ENCODE measurements at regions not wholly inside any gene's neighbourhood (a gene's known extent, or its start where the extent isn't known, plus 50 kb on each side); places are given as distances from the start of the nearest gene placed in this dataset.

DNA sequence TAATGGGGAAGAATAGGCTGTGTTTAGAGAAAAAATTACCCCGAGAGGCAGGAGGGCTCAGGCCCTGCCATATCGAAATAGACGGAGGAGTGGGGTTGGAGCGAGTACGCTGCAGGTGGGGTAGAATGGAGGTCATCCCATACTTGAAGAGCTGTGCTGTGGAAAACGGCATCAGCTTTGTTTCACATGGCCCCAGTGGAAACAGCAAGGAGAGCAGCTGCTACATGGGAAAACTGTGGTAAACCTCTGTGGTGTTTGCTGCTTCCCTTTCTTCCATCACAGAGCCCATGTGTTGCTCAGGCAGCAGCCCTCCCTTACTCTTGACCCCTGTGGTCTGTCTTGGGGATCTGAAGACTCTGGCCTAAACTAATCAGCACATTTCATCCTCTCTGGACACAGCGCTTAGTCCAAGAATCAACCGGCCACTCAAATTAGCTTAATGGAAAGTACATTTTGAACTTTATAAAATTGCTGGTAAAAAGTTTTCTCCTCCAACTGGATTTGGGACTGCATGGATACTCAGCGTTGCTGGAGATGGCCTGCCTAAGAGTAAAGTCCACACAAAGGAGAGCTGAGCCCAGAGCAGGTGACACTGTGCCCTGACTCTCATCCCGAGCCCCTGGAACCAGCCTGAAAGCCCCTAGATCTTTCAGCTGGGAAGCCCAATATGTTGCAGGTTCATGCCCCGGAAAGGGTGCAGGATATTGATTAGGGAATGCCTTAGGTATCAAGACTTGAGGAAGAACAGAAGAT is 127.1 kb upstream of the GADD45A start:
- in situ Hi-C loops (cut with HindIII; ENCODE audit: low sequenced_read_pairs), result no loop called here

DNA sequence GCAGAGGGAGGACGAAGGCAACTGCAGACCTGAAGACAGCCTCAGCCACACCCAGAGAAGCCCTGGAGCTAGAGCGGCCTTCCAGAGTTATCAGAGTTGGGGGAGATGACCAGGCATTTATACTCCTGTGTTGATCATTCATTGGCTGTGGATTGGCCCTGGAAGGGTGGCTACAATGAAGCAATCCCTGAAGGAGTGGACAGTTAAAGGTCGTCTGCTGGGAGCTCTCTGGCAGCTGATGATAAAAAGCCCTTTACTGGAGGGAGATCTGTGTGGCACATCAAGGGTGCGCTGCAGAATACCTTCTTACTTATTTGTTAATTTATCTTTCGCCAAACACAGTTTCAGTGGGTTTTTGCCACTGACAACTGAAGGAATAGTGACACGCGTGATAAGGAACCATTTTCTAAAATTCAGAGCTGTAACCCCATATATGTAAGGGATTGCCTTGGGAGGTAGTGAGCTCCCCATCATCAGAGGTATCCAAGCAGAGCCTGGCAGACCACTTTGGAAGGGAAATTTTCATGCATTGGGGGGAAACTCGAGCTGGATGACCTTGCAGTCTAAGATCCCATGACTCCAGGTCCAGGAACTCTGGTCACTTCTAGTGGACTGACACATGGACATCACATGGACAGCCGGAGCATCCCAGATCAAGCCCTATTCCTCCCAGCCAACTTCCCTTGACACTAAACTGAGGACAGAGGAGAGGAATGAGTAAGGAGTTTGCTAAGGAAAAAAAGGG is 126.4 kb upstream of the GADD45A start:
- in situ Hi-C loops (cut with HindIII; ENCODE audit: low sequenced_read_pairs), result no loop called here

DNA sequence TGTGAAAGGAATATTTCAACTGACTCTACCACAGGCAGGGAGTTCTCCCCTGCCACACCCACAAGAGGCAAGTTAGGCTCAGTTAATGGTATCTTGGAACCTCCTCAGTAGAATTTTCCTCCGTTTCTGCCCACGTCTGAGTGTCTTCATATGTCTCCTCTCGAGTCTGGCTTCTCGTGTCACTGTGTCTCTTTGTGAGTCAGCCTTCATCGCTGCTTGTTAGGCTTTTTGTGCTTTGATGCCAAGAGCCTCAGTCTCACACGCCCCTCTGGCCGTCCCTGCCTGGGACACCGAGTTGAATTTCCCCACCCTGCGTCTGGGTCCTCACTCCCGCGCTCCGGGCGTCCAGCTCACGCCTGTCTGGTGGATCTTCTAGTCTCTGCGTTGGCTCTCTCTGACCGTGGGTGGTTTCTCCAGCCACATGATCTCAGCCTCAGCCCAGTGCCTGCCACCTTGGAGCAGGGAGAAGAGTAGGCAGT is 125.7 kb upstream of the GADD45A start:
- in situ Hi-C loops (cut with HindIII; ENCODE audit: low sequenced_read_pairs), result no loop called here

DNA sequence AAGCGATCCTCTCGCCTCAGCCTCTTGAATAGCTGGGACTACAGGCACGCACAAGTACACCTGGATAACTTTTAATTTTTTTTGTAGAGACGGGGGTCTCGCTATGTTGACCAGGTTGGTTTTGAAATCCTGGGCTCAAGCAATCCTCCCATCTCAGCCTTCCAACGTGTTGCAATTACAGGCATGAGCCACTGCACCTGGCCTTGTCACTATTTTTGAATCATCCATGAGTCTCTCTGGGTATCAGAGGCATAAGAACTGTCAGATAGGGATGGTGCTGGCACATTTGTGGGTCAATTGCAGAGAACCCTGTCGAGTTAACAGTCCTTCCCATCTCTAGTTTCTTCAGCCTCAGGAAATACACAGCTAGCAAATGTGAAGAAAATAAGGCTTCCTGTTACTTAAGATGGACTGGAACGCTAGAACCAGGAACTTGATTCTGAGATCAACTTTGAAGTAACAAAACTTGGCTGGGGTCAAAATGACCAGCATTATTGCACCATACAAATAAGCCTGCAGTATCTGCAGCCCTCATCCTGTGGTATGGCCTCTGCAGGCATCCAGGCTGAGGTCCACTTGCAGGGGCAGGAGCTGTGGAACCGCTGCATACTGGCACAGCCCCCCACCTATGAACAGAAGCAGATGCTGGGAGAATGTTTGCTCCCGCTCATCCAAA is 124.3 kb upstream of the GADD45A start:
- in situ Hi-C loops (cut with HindIII; ENCODE audit: low sequenced_read_pairs), result no loop called here

DNA sequence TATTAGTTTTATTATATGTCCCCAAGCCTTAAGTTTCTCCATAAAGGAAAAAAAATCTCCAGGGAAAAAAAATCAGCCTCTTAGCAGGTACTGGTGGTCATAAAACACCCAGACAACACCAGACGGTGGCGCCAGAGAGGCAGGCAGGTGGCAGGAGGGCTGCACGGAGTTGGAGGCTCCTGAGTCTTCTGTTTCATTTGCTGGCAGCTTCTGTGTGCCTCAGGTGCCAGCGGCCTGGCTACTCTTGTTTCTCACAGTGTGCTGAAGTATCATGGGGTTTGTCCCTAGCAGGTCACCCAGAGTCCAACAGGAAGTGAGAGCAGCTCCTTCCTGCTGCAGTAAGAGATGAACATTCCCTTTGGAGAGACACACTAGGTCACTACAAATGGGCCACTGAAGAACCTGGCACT is 123.3 kb upstream of the GADD45A start:
- in situ Hi-C loops (cut with HindIII; ENCODE audit: low sequenced_read_pairs), result no loop called here

GRCh38 chr1:67563684-67564083 is 121.3 kb upstream of the GADD45A start:
- in situ Hi-C loops (cut with HindIII; ENCODE audit: low sequenced_read_pairs), result no loop called here

GRCh38 chr1:67564193-67564592 is 120.8 kb upstream of the GADD45A start:
- in situ Hi-C loops (cut with HindIII; ENCODE audit: low sequenced_read_pairs), result no loop called here

- in situ Hi-C loops (cut with HindIII; ENCODE audit: low sequenced_read_pairs), result no loop called here
These were observed 118.1 kb upstream of the GADD45A start for GRCh38 chr1:67566803-67567377.

DNA sequence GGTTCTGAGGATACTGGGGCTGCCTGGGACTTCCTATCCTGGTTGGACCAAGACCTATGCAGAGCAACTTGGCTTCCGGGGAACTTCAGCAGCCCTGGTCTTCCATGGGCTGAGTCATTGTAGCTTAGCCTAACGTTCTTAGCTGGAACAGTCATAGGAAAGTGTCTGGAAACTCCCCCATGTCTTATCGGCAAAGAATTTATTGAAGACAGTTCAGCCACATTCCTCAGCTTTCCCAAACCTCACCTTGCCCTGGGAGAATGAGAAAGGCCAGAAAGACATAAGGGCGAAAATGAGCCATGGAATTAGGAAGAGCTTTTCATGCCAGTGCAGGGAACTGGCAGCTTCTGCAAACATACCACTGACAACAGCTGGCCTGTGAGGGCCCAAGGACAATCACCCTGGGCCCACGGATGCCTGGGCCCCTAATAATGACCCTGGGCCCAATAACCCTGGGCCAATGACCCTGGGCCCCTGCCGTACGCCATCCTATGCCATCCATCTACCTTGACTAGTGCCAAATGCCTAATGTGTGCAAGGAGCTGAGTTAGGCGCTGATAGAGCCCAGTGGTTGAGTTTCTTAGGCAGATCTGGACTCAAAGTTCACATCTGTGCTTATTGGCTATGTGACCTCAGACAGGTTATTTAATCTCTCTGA is 114.4 kb upstream of the GADD45A start:
- in situ Hi-C loops (cut with HindIII; ENCODE audit: low sequenced_read_pairs), result no loop called here

DNA sequence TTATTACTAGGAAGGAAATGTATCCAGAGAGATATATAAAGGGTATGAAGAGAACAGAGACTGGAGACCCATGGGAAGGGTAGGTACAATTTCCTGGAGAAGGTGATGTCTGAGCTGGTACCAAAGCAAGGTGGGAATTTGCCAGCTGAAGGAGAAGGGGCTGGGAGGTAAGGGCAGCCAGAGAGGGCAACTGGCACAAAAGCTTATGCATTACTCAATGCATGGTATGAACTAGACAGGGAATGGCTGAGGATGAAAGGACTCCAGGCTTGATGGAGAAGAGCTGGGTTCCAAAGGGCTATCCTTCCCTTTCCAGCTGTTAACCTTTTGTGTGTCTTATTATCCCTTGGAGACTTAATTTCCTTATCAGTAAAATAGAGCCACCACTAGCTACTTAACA is 113.6 kb upstream of the GADD45A start:
- in situ Hi-C loops (cut with HindIII; ENCODE audit: low sequenced_read_pairs), result no loop called here

- in situ Hi-C loops (cut with HindIII; ENCODE audit: low sequenced_read_pairs), result no loop called here
These were observed 113.0 kb upstream of the GADD45A start for GRCh38 chr1:67571901-67572593.

DNA sequence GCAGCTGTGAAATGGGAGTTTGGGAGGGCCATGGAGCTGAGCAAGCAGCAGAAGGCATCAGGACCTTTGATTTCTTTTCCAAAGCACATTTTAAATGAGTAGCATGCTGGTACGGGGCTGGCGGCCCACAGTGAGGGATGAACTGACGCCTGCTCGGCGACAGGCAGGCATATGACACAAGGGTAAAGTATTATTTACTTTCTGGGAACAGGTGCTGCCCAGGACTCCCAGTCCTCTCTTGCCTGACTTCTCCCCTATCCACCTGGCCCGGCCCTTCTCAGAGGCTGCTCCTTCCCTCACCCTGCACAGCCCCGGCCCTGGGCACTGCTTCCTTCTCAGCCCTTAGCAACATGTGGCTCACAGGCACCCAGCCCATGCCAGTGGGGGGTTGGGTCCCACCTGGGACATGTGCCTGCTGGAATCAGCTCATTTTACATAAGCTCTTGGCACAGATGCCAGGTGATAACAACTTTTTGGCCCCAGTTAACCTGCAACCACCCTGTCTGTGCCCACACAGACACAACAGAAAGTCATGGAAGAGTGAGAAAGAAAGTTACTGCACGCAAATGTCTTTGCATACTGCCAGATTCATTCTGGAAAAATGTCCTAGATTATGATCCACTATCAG is 112.3 kb upstream of the GADD45A start:
- in situ Hi-C loops (cut with HindIII; ENCODE audit: low sequenced_read_pairs), result no loop called here

DNA sequence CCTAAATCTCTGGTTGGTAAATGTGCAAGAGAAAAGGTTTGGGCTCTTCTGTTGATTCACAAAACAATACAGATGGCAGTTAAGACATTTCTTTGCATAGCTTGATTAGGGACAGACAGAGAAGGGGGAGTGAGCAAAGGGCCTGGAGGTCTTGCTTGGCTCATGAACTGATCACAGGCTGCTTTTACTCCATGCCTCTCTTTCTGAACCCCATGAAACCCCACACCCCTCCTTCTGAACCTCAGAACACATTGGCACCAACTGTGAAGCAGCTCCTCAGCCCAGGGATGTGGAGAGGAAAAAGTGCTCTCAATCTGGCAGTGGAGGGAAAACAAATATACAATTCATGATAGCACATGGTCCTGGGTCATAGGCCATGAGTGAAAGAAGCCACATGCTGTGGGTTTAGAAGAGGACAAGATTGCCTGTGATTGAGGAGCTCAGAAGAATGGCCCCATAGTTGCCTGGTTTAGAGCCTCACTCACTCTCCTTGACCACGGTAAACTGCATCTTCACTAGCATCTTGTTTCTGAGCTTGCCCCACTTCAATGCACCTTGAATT is 111.6 kb upstream of the GADD45A start:
- in situ Hi-C loops (cut with HindIII; ENCODE audit: low sequenced_read_pairs), result no loop called here

DNA sequence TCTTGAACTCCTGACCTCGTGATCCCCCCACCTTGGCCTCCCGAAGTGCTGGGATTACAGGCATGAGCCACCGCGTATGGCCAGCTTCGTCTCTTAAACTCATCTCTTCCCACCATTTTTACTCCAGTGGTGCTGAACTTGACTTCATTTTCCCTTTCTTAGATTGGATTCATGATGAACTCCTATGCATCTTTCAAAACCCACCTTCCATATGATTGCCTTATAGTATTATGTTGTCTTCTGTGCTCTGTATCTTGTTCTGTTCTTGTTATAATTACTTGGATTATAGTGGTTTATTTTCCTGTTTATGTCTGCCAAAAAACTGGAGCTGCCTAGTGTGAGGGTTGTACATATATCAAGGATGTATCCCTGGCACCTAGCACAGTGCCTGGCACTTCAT is 110.8 kb upstream of the GADD45A start:
- in situ Hi-C loops (cut with HindIII; ENCODE audit: low sequenced_read_pairs), result no loop called here

- in situ Hi-C loops (cut with HindIII; ENCODE audit: low sequenced_read_pairs), result no loop called here
These were observed 109.1 kb upstream of the GADD45A start for GRCh38 chr1:67575861-67576260.

GRCh38 chr1:67576474-67576873 is 108.5 kb upstream of the GADD45A start:
- in situ Hi-C loops (cut with HindIII; ENCODE audit: low sequenced_read_pairs), result no loop called here

DNA sequence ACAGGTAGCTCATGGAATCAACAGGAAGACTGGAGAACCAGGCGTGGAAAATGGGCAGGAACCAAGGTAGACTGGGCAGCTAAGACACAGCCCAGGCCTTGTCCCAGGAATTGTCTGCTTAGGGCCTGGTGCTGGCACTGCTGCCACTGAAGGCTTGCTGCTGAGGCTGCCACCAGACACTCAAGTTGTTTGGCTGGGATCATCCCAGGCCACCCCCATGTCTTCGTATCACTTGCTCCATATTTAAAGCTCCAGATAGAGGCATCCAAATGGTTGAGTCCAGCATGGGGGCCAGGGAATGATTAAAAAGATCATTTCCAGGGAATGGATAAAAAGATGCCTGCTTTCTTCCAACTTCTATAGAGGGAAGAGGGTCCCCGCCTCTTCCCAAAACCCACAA is 107.4 kb upstream of the GADD45A start:
- in situ Hi-C loops (cut with HindIII; ENCODE audit: low sequenced_read_pairs), result no loop called here

- in situ Hi-C loops (cut with HindIII; ENCODE audit: low sequenced_read_pairs), result no loop called here
These were observed 106.5 kb upstream of the GADD45A start for GRCh38 chr1:67578397-67579020.

All from endothelial cell of hepatic sinusoid (primary cell).